Central memory CD8-positive, alpha-beta T cell (primary cell): ENCODE measurements at regions not wholly inside any gene's neighbourhood (a gene's known extent, or its start where the extent isn't known, plus 50 kb on each side); places are given as distances from the start of the nearest gene placed in this dataset.

Source experiments
- ATAC-seq: fragments of 150-1000 bp; cut with Tn5 transposase; replicated peaks from 2 replicates; pipeline ENCODE4 v1.10.0; 2022; ENCODE audit warnings: mild to moderate bottlenecking, moderate FRiP score, moderate number of reproducible peaks; ENCODE audit not compliant: poor library complexity, severe bottlenecking; ENCODE audit errors: extremely low read depth
- DNase-seq, 2 donors: peaks; one replicate each; pipeline ENCODE4 v3.0.0; 2021; ENCODE audit warnings: low spot score in 2 of 2
- H3K27ac Mint-ChIP-seq: one replicate; pipeline ENCODE4 v1.8.0; 2022; ENCODE audit warnings: low read depth, mild to moderate bottlenecking, moderate library complexity, mixed read lengths
- H3K27me3 Mint-ChIP-seq: one replicate; pipeline ENCODE4 v1.8.0; 2022; ENCODE audit warnings: mixed read lengths
- H3K36me3 Mint-ChIP-seq: one replicate; pipeline ENCODE4 v1.8.0; 2022; ENCODE audit warnings: mild to moderate bottlenecking, moderate library complexity, mixed read lengths; ENCODE audit not compliant: insufficient read depth
- H3K4me1 Mint-ChIP-seq: one replicate; pipeline ENCODE4 v1.8.0; 2022; ENCODE audit warnings: mixed read lengths
- H3K4me3 Mint-ChIP-seq: one replicate; pipeline ENCODE4 v1.8.0; 2022; ENCODE audit warnings: mild to moderate bottlenecking, moderate library complexity, mixed read lengths
- H3K9me3 Mint-ChIP-seq: one replicate; pipeline ENCODE4 v1.8.0; 2022; ENCODE audit warnings: mixed read lengths

GRCh38 chr7:8939446-8939845, 506.0 kb downstream of the NXPH1 start:
- Mint-ChIP-seq H3K36me3 (no peaks in the 10 kb centered on the region), H3K9me3 (peaks cover 38% of the 10 kb centered on the region), H3K27ac (no peak overlapping the region), H3K4me3 (no peak overlapping the region), H3K27me3 (no peaks in the 10 kb centered on the region), H3K4me1 (no peaks in the 10 kb centered on the region)
- no peak for DNase-seq
- ATAC-seq = no peak

- no peaks in the 10 kb centered on the region for H3K4me1 Mint-ChIP-seq
- peaks cover 14% of the 10 kb centered on the region for H3K9me3 Mint-ChIP-seq
- DNase-seq = no peak
- no peaks in the 10 kb centered on the region for H3K27me3 Mint-ChIP-seq
- no peaks in the 10 kb centered on the region for H3K36me3 Mint-ChIP-seq
- no peak for ATAC-seq
- no peak overlapping the region for H3K4me3 Mint-ChIP-seq
- no peak overlapping the region for H3K27ac Mint-ChIP-seq
Measured at GRCh38 chr7:8963722-8964121, 530.3 kb downstream of the NXPH1 start.

DNA sequence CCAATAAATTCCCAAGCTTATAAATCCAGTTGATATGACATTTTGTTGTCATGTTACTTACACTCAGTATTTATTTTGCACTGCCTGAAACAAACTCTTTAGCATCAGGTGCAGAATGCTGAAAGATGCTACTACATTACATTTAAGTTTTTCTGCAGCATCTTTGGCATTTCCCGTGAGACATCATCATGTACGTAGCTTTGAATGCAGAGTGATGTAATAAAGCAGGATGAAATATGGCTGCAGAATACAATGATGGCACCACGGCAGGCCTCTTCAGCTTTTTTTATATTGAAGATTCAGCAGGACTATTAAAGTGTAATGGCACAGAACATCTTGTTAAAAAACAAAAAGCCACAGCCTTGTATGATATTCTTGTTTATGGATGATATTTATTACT, 531.8 kb downstream of the NXPH1 start:
- H3K27me3 Mint-ChIP-seq = no peaks in the 10 kb centered on the region
- H3K9me3 Mint-ChIP-seq = peaks cover 14% of the 10 kb centered on the region
- H3K4me3 Mint-ChIP-seq = no peak overlapping the region
- H3K27ac Mint-ChIP-seq = no peak overlapping the region
- no peak for DNase-seq
- no peaks in the 10 kb centered on the region for H3K36me3 Mint-ChIP-seq
- ATAC-seq = no peak
- H3K4me1 Mint-ChIP-seq = no peaks in the 10 kb centered on the region

DNA sequence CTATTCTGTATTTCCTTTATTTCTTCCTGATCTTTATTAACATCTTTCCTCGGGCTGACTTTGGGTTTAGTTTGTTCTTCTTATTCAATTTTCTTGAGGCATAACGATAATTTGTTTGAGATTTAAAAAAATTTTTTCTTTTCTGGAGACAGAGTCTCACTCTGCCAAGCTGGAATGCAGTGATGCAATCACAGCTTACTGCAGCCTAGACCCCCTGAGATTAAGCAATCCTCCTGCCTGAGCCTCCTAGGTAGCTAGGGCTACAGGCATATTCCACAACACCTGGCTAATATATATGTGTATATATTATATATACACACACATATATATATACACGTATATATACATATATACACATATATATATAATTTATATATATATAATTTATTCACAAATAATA, 540.2 kb downstream of the NXPH1 start:
- Mint-ChIP-seq H3K27me3 (no peaks in the 10 kb centered on the region), H3K4me3 (no peak overlapping the region), H3K4me1 (no peaks in the 10 kb centered on the region), H3K27ac (no peak overlapping the region), H3K9me3 (peaks cover 5% of the 10 kb centered on the region), H3K36me3 (no peaks in the 10 kb centered on the region)
- ATAC-seq (no peak), DNase-seq (no peak)

- Mint-ChIP-seq H3K4me1 (no peaks in the 10 kb centered on the region), H3K36me3 (no peaks in the 10 kb centered on the region), H3K9me3 (peaks cover 5% of the 10 kb centered on the region), H3K27me3 (no peaks in the 10 kb centered on the region), H3K4me3 (no peak overlapping the region), H3K27ac (no peak overlapping the region)
- DNase-seq (no peak), ATAC-seq (no peak)
Measured at GRCh38 chr7:8975681-8976080, 542.3 kb downstream of the NXPH1 start.

GRCh38 chr7:8982338-8982992, 549.1 kb downstream of the NXPH1 start:
- ATAC-seq (no peak), DNase-seq (no peak)
- H3K4me3 Mint-ChIP-seq = no peak overlapping the region
- no peaks in the 10 kb centered on the region for H3K36me3 Mint-ChIP-seq
- H3K27ac Mint-ChIP-seq = no peak overlapping the region
- no peaks in the 10 kb centered on the region for H3K27me3 Mint-ChIP-seq
- H3K4me1 Mint-ChIP-seq = no peaks in the 10 kb centered on the region
- peaks cover 19% of the 10 kb centered on the region for H3K9me3 Mint-ChIP-seq

GRCh38 chr7:8985255-8985654, 551.8 kb downstream of the NXPH1 start:
- Mint-ChIP-seq H3K4me3 (no peak overlapping the region), H3K9me3 (peaks cover 14% of the 10 kb centered on the region), H3K27me3 (no peaks in the 10 kb centered on the region), H3K27ac (no peak overlapping the region), H3K4me1 (no peaks in the 10 kb centered on the region), H3K36me3 (no peaks in the 10 kb centered on the region)
- ATAC-seq (no peak), DNase-seq (no peak)

- Mint-ChIP-seq H3K36me3 (no peaks in the 10 kb centered on the region), H3K9me3 (peaks cover 13% of the 10 kb centered on the region), H3K27ac (no peak overlapping the region), H3K27me3 (no peaks in the 10 kb centered on the region), H3K4me3 (no peak overlapping the region), H3K4me1 (no peaks in the 10 kb centered on the region)
- no peak for DNase-seq
- no peak for ATAC-seq
Measured at GRCh38 chr7:8988267-8988666, 554.9 kb downstream of the NXPH1 start.

GRCh38 chr7:8991159-8991558, 557.8 kb downstream of the NXPH1 start:
- no peaks in the 10 kb centered on the region for H3K4me1 Mint-ChIP-seq
- H3K4me3 Mint-ChIP-seq = no peak overlapping the region
- no peaks in the 10 kb centered on the region for H3K27me3 Mint-ChIP-seq
- DNase-seq = no peak
- no peak for ATAC-seq
- no peaks in the 10 kb centered on the region for H3K36me3 Mint-ChIP-seq
- H3K9me3 Mint-ChIP-seq = peaks cover 11% of the 10 kb centered on the region
- H3K27ac Mint-ChIP-seq = no peak overlapping the region

DNA sequence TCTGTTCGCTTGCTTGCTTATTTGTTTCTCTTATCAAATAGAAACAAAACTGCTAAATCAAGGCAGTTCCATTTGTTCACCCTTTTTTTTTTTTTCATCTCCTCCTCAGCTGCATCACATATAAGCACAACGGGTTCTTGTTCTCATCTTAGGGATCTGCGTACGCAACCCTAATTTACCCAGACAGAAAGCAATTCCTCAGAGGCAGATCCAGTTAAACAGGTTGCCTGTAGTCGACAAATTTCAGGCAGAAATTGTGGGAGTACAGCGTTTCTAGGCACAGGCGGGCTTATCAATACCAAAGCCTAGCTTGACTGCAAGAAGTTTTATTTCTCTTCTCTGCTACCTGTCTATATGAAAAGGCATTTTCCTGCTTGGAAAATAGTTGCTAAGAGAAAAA, 565.4 kb downstream of the NXPH1 start:
- no peak for ATAC-seq
- no peaks in the 10 kb centered on the region for H3K27me3 Mint-ChIP-seq
- H3K4me1 Mint-ChIP-seq = no peaks in the 10 kb centered on the region
- DNase-seq = no peak
- H3K36me3 Mint-ChIP-seq = no peaks in the 10 kb centered on the region
- H3K4me3 Mint-ChIP-seq = no peak overlapping the region
- H3K9me3 Mint-ChIP-seq = peaks cover 15% of the 10 kb centered on the region
- H3K27ac Mint-ChIP-seq = no peak overlapping the region

DNA sequence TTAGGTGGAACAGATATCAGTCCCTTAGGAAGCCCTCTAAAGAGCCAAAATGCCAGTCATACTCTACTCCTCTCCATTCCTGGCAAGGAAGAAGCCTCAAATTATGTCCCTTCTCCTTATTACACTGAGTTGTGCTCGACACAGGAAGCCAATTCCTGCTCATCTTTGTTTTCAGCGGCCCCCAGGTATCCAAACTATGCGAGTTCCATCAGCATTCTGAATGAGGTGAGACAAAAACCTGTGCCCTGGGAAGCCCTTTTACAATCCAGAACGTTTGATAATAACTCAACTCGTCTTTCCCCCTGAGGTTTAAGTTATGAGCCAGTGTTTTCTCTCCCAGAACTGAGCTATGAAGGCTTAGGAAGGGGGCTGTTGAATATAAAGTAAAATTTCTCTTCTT, 580.5 kb downstream of the NXPH1 start:
- ATAC-seq (no peak), DNase-seq (no peak)
- Mint-ChIP-seq H3K27ac (no peak overlapping the region), H3K4me3 (no peak overlapping the region), H3K36me3 (no peaks in the 10 kb centered on the region), H3K9me3 (peaks cover 33% of the 10 kb centered on the region), H3K4me1 (no peaks in the 10 kb centered on the region), H3K27me3 (no peaks in the 10 kb centered on the region)

DNA sequence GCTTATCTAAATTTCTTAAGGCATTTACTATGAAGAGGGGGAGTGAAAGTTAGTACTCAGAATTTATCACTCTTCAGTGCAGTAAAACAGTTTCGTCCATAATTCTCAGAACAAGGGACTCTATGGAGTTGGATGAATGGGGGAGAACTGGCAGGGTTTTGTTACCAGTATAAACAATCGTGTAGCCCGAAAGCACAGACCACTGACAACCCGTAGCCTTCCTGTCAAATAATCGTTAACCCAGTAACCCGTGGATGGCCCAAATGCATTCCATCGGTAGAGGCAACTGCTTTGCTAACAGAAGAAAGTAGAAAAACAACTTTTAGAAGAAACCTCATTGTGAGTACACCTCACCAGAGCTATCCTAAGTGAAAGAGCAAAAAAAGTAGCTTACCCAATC, 583.9 kb downstream of the NXPH1 start:
- DNase-seq (no peak), ATAC-seq (no peak)
- H3K9me3 Mint-ChIP-seq = peaks cover 34% of the 10 kb centered on the region
- no peaks in the 10 kb centered on the region for H3K27me3 Mint-ChIP-seq
- no peaks in the 10 kb centered on the region for H3K4me1 Mint-ChIP-seq
- H3K4me3 Mint-ChIP-seq = no peak overlapping the region
- no peak overlapping the region for H3K27ac Mint-ChIP-seq
- no peaks in the 10 kb centered on the region for H3K36me3 Mint-ChIP-seq

- no peak overlapping the region for H3K27ac Mint-ChIP-seq
Measured at GRCh38 chr7:9022456-9022855, 589.0 kb downstream of the NXPH1 start.

More at GRCh38 chr7:9022456-9022855, 589.0 kb downstream of the NXPH1 start:
- Mint-ChIP-seq H3K4me3 (no peak overlapping the region), H3K4me1 (no peaks in the 10 kb centered on the region), H3K36me3 (no peaks in the 10 kb centered on the region), H3K9me3 (peaks cover 33% of the 10 kb centered on the region), H3K27me3 (no peaks in the 10 kb centered on the region)
- DNase-seq (no peak), ATAC-seq (no peak)
